Activated CD4-positive, alpha-beta memory T cell treated with anti-CD3 and anti-CD28 coated beads, Interleukin-2, amount 10 ng/mL, durations not matched to agents 7 days and 5 days (primary cell): ENCODE measurements at regions not wholly inside any gene's neighbourhood (a gene's known extent, or its start where the extent isn't known, plus 50 kb on each side); places are given as distances from the start of the nearest gene placed in this dataset.
"Not testable (repeated sequence)": the region's sequence is repeated elsewhere in the genome, so short reads cannot be mapped to it uniquely, and the experiment has no call there.

ENCODE experiments used
- CTCF ChIA-PET: fragments of 350-600 bp; sonication (Branson Sonifier 250); formaldehyde crosslinking; loops from one replicate; lab custom pipeline; 2021; ENCODE audit warnings: antibody characterized with exemption, inconsistent platforms; lab: Charles Lee
- POLR2A ChIA-PET: fragments of 350-600 bp; sonication (Branson Sonifier 250); formaldehyde crosslinking; loops from one replicate; lab custom pipeline; 2021; ENCODE audit warnings: antibody characterized with exemption; lab: Charles Lee
- DNase-seq: peaks from one replicate; pipeline ENCODE4 v3.0.0-alpha.2; 2020
- H3K27ac Mint-ChIP-seq: one replicate; pipeline ENCODE4 v1.8.0; 2021; ENCODE audit warnings: mild to moderate bottlenecking, mixed read lengths
- H3K27me3 Mint-ChIP-seq: one replicate; pipeline ENCODE4 v1.8.0; 2021; ENCODE audit warnings: mixed read lengths
- H3K36me3 Mint-ChIP-seq: one replicate; pipeline ENCODE4 v1.8.0; 2021; ENCODE audit warnings: low read depth, mixed read lengths
- H3K4me1 Mint-ChIP-seq: one replicate; pipeline ENCODE4 v1.8.0; 2021; ENCODE audit warnings: mixed read lengths
- H3K4me3 Mint-ChIP-seq: one replicate; pipeline ENCODE4 v1.8.0; 2021; ENCODE audit warnings: mild to moderate bottlenecking, mixed read lengths
- H3K9me3 Mint-ChIP-seq: one replicate; pipeline ENCODE4 v1.8.0; 2021; ENCODE audit warnings: mixed read lengths

DNA sequence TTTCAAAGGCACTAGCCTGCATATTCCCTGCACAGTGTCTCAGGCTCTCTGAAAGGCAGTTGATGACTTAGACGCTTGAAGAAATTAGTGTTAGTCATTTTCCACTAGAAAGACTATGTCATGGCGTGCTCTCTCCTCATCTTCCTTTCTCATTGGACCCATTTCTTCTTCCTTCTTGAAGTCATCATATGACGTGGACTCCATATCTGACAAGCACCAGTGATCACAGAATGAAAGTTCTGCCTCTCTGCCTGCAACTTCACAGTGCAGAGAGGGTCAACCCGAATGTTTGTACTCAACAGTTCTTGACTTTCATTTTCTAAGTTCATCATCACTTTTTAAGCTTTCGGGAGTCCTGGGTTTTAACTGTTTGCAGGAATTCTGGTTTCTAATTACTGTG, 63.7 kb upstream of the CYRIA start:
- Mint-ChIP-seq H3K36me3 (no peaks in the 10 kb centered on the region), H3K9me3 (no peaks in the 10 kb centered on the region), H3K4me3 (no peak overlapping the region), H3K4me1 (no peaks in the 10 kb centered on the region), H3K27ac (no peak overlapping the region), H3K27me3 (peaks cover 3% of the 10 kb centered on the region)
- DNase-seq, result no peak
- ChIA-PET CTCF (no interaction called here), POLR2A (no interaction called here)

DNA sequence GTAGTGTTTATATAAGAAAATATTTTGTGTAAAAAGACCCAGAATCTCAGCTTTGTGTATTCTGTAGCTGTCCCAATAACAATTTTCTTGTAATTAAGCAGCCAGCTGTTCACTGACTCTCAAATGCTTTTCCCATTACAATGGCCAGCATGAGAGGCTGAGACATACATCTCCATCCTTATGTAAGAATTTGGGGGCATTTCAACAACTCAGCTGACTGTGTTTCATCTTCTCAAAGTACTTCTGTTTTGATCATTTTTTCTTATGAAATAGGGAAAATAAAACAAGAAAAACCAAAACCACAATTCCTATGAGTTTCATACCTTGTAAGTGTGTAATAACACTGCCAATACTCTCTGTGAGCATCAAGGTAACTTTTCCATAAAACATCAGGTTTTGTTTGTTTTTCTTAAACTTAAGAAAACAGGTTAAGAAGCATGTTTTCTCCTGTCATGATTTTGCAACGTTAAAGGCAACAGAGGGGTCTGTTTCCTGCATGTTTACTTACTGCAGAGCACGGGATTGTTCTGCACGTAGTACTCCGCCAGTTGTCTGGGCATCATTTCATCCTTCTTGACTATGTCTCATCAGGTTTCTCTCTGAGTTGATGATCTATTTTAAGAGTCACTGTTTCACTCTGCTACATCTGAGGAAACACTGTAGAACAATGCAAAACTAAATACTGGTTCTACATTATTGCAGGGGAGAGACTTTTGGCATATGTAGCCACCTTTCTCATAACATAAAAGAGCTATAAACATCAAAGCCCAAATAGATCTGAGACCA, 62.9 kb upstream of the CYRIA start:
- CTCF ChIA-PET, result no interaction called here
- Mint-ChIP-seq H3K36me3 (no peaks in the 10 kb centered on the region), H3K4me1 (no peaks in the 10 kb centered on the region), H3K4me3 (no peak overlapping the region), H3K27me3 (peaks cover 3% of the 10 kb centered on the region), H3K27ac (no peak overlapping the region), H3K9me3 (no peaks in the 10 kb centered on the region)
- no peak for DNase-seq
- POLR2A ChIA-PET, result no interaction called here

DNA sequence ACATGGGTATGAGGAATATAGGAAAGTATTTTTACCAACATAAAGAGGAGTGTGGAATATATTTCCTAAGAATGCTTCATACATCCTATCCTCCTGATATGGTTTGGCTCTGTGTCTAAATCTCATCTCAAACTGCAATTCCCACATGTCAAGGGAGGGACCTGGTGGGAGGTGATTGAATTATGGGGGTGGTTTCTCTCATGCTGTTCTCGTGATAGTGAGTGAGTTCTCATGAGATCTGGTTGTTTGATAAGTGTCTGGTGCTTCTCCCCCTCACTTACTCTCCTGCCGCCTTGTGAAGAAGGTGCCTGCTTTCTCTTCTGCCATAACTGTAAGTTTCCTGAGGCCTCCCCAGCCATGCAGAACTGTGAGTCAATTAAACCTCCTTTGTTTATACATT, 62.2 kb upstream of the CYRIA start:
- not testable (repeated sequence) for H3K4me1 Mint-ChIP-seq

DNA sequence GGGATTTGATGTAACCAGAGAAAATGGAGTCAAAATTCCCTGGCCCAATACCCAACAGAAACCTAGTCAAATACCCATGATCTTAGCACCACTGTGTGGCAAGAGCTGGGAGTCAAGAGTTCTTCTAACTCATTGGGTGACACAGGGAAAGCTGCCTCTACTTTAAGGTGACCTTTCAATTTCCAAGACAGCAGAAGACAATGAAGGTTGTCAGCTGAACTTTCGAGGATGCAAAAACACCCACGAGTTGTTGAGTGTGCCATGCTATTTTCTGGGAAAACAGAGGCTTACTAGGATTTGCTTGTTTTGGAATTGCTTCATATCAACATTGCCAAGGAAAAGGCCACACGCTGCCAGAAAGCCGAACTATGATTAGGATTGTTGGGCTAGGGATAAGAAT, 61.6 kb upstream of the CYRIA start:
- Mint-ChIP-seq H3K9me3 (no peaks in the 10 kb centered on the region), H3K4me1 (no peaks in the 10 kb centered on the region), H3K27ac (no peak overlapping the region), H3K36me3 (no peaks in the 10 kb centered on the region), H3K27me3 (peaks cover 3% of the 10 kb centered on the region), H3K4me3 (no peak overlapping the region)
- ChIA-PET POLR2A (no interaction called here), CTCF (no interaction called here)
- DNase-seq, result no peak

More for the DNA sequence above, 62.2 kb upstream of the CYRIA start:
- DNase-seq, H3K36me3 Mint-ChIP-seq, H3K9me3 Mint-ChIP-seq, H3K27me3 Mint-ChIP-seq, H3K4me3 Mint-ChIP-seq, CTCF ChIA-PET, H3K27ac Mint-ChIP-seq, POLR2A ChIA-PET: not testable (repeated sequence)

DNA sequence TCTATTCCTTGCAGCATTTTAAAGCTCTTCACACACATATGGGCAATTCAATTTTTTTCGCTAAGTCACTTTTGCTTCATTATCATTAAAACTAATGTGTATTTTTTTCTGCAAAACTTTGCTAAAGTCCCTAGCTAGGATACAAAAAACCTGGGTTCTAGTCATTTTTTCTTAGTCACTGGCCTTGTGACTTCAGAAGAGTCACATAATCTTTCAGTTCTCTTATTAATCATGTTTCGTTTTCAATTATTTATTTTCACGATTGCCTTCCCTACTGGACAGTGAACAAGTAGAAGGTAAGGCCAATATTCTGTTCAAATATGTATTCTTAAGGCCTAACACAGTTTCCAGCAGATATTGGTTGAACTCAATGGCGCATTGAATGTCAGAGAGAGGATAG, 60.9 kb upstream of the CYRIA start:
- H3K27ac Mint-ChIP-seq, result no peak overlapping the region
- CTCF ChIA-PET, result no interaction called here
- no peaks in the 10 kb centered on the region for H3K4me1 Mint-ChIP-seq
- no peaks in the 10 kb centered on the region for H3K36me3 Mint-ChIP-seq
- DNase-seq, result no peak
- no peaks in the 10 kb centered on the region for H3K9me3 Mint-ChIP-seq
- H3K27me3 Mint-ChIP-seq, result peaks cover 3% of the 10 kb centered on the region
- no peak overlapping the region for H3K4me3 Mint-ChIP-seq
- POLR2A ChIA-PET, result no interaction called here

DNA sequence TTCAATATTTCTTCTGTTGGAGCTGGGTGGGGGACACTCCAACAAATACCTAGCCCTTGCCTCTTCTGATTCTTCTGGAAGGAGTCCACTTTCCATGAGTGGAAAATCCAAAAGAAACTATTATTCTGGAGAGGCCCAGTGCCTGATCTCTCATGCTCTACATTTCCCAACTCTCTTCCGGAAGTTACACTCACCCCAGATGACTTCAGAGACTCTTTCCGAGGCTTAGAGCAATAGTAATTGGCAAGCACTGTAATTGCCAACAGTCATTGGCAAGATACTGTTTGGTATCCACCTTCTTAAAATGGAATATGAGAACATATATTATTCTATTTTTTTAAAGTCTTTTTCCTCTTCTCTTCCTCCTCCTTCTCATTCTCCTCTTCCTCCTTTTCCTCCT, 60.5 kb upstream of the CYRIA start:
- no peaks in the 10 kb centered on the region for H3K4me1 Mint-ChIP-seq
- H3K27me3 Mint-ChIP-seq, result peaks cover 2% of the 10 kb centered on the region
- H3K36me3 Mint-ChIP-seq, result no peaks in the 10 kb centered on the region
- CTCF ChIA-PET, result no interaction called here
- no peak for DNase-seq
- no peak overlapping the region for H3K27ac Mint-ChIP-seq
- H3K9me3 Mint-ChIP-seq, result no peaks in the 10 kb centered on the region
- no peak overlapping the region for H3K4me3 Mint-ChIP-seq
- POLR2A ChIA-PET, result no interaction called here

DNA sequence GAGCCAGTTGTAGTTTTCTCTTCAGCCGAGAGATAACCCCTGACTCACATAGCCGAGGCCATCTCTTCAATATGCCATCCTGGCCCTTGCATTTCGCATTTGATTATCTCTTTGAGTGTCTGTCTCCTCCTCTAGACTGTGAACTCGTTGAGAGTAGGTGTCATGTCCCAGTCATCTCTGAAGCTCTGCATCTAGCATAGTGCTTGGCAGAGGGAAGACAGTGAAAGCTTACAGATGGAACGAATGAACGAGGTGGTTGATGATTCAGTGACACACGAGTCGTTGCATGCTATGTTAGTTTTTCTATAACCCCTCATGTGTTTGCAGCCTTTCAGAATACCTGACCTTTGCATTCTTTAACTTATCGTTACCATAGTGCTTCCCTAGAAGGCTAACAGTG, 59.9 kb upstream of the CYRIA start:
- no peak for DNase-seq
- CTCF ChIA-PET, result no interaction called here
- POLR2A ChIA-PET, result no interaction called here
- no peaks in the 10 kb centered on the region for H3K36me3 Mint-ChIP-seq
- no peaks in the 10 kb centered on the region for H3K4me1 Mint-ChIP-seq
- H3K4me3 Mint-ChIP-seq, result no peak overlapping the region
- peaks cover 2% of the 10 kb centered on the region for H3K27me3 Mint-ChIP-seq
- no peaks in the 10 kb centered on the region for H3K9me3 Mint-ChIP-seq
- H3K27ac Mint-ChIP-seq, result no peak overlapping the region

DNA sequence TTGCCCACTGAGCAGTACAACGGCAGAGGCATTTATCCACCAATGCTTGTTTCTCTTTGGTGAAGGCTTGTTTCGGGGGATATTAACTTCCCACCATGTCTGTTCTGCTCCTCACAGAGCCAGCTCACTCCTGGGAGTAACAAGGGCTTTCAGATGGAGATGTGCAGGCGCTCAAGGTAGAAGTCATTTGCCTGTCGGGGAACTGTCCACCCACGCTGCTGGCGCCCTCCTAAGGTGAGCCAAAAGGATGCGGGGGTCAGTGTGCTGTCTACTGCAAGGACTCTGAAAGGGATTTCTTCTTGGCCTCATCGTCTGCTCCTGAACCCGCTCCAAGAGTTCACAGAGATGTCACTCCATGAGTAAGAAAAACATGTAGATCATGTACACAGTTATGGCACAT, 57.0 kb upstream of the CYRIA start:
- H3K27ac Mint-ChIP-seq, result no peak overlapping the region
- H3K27me3 Mint-ChIP-seq, result peaks cover 3% of the 10 kb centered on the region
- no peak for DNase-seq
- H3K4me3 Mint-ChIP-seq, result no peak overlapping the region
- no peaks in the 10 kb centered on the region for H3K9me3 Mint-ChIP-seq
- no peaks in the 10 kb centered on the region for H3K36me3 Mint-ChIP-seq
- H3K4me1 Mint-ChIP-seq, result no peaks in the 10 kb centered on the region
- POLR2A ChIA-PET, result no interaction called here
- CTCF ChIA-PET, result no interaction called here

DNA sequence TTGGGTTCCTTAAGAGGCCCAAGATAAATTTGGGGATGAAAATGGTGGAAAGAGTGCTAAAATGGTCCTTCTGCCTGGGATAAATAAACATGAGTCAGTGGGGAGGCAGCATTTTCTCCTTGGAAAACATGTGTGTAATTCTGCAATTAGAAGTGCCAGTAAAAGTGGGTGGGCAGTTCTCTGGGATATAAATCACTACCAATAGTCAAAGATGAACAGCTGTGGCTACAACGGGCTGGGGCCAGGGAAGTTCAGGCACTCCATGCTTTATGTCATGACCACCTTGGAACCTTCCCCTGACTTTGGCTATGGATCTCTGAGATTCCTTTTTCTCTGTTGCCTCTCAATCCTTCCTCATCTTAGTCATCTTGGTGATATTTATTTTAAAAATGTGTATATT, 56.5 kb upstream of the CYRIA start:
- Mint-ChIP-seq H3K4me1 (no peaks in the 10 kb centered on the region), H3K36me3 (no peaks in the 10 kb centered on the region), H3K9me3 (no peaks in the 10 kb centered on the region), H3K4me3 (no peak overlapping the region), H3K27ac (no peak overlapping the region), H3K27me3 (peaks cover 3% of the 10 kb centered on the region)
- ChIA-PET CTCF (no interaction called here), POLR2A (no interaction called here)
- DNase-seq, result no peak

DNA sequence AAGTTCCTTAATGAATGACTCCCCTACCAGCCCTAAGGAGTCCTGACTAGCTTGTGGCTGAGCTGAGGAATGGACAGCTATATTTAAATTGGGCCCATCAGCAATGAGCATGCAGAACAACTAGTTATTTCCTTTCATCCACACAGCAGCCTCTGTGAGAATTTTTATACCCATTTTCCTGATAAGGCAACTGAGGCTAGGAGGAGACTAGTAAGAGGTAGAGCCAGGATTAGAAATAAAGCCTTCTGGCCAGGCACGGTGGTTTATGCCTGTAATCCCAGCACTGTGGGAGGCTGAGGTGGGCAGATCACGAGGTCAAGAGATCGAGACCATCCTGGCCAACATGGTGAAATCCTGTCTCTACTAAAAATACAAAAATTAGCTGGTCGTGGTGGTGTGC, 55.9 kb upstream of the CYRIA start:
- H3K4me1 Mint-ChIP-seq, H3K27me3 Mint-ChIP-seq, H3K27ac Mint-ChIP-seq, H3K9me3 Mint-ChIP-seq, H3K4me3 Mint-ChIP-seq, CTCF ChIA-PET, H3K36me3 Mint-ChIP-seq, DNase-seq, POLR2A ChIA-PET: not testable (repeated sequence)

DNA sequence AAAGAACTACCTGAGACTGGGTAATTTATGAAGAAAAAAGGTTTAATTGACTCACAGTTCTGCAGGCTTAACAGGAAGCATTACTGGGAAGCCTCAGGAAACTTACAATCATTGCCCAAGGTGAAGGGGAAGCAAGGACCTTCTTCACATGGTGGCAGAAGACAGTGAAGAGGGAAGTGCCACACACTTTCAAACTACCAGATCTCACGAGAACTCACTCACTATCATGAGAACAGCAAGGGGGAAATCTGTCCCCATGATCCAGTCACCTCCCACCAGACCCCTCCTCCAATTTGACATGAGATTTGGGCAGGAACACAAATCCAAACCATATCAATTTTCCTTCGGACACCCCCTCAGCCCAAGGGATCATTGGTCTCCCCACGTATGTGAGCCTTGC, 55.1 kb upstream of the CYRIA start:
- H3K9me3 Mint-ChIP-seq, CTCF ChIA-PET, POLR2A ChIA-PET: not testable (repeated sequence)

DNA sequence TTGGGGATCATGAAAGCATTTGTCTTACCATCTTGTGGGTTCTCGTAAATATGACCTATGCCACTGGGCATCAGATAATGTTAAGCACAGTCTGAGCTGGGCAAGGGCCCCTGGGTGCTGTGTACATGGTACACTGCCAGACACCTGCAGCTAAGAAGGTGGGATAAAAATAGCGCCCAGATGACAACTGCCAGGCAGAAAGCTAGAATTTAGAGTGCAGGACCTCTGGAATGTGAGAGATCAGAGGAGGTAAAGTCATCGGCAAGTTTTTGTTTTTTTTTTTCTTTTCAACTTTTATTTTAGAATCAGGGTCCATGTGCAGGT, 53.8 kb upstream of the CYRIA start:
- CTCF ChIA-PET, result no interaction called here
- Mint-ChIP-seq H3K4me3 (no peak overlapping the region), H3K27ac (no peak overlapping the region), H3K27me3 (peaks cover 2% of the 10 kb centered on the region), H3K4me1 (no peaks in the 10 kb centered on the region), H3K36me3 (no peaks in the 10 kb centered on the region), H3K9me3 (no peaks in the 10 kb centered on the region)
- no peak for DNase-seq
- POLR2A ChIA-PET, result no interaction called here

More for the DNA sequence above, 55.1 kb upstream of the CYRIA start:
- not testable (repeated sequence) for H3K4me3 Mint-ChIP-seq, DNase-seq, H3K4me1 Mint-ChIP-seq, H3K27ac Mint-ChIP-seq, H3K27me3 Mint-ChIP-seq, H3K36me3 Mint-ChIP-seq

DNA sequence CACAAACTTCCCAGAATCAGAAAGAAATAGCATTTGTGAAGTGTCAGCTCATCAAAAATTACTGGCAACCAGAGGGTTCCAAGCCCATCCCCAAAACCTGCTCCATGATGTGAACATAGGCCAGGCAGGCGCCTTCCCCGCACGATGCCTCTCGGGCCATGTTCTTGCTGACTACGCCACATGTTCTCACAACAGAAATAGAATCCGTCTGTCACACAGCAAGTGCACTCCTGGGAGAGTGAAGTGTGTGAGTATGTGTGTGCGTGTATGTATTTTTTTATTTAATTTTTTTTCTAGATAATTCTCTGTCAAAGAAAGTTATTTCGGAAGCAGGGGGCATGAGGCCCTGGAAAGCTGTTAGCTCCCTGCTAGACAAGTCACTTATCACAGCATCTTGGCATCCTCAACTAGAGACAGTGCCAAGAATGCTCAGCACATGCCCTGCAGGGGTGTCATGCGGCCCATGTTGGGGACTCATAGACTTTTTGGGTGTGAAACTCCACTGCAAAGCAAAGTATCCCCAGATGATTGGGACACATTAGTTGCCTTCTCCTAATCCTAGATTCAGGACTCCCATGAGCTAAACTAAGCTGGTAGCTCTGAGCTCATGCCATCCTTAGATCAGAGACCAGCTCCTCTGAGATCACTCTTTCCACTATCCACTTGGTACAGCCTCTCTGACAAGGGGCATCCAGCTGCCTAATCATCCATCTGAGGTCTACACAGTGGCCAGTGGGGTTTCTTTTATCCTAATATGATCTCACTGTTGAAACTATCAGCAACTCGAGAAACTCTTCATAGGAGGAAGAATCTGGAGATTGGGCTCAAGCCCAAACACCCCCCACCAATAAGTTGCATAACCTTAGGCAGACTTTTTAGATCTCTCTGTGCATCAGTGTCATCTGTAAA, 53.2 kb upstream of the CYRIA start:
- no peaks in the 10 kb centered on the region for H3K36me3 Mint-ChIP-seq

DNA sequence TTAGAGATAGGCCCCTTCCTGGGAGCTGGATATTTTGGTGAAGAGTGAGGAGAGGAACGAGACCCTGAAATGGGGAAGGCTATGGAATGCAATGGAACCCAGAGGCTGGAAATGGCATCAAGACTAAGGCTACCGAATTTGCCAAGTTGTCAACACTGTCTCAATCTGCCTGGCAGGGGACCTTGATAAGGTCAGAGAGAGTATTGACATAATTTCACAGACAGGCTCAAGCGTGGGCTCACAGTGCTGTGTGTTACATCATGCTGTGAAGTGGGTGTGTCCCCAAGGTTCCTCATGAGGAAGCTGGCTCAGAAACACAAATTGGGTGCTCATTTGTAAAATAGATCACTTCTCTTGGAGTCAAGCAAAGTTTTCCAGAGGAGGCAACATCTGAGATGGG, 51.8 kb upstream of the CYRIA start:
- CTCF ChIA-PET, result no interaction called here
- no peaks in the 10 kb centered on the region for H3K36me3 Mint-ChIP-seq

More for the DNA sequence above, 53.2 kb upstream of the CYRIA start:
- H3K9me3 Mint-ChIP-seq, result no peaks in the 10 kb centered on the region
- H3K4me1 Mint-ChIP-seq, result no peaks in the 10 kb centered on the region
- DNase-seq, result no peak
- POLR2A ChIA-PET, result no interaction called here
- no peak overlapping the region for H3K4me3 Mint-ChIP-seq
- CTCF ChIA-PET, result no interaction called here
- H3K27ac Mint-ChIP-seq, result no peak overlapping the region
- peaks cover 2% of the 10 kb centered on the region for H3K27me3 Mint-ChIP-seq

More for the DNA sequence above, 51.8 kb upstream of the CYRIA start:
- no peak for DNase-seq
- no peak overlapping the region for H3K4me3 Mint-ChIP-seq
- H3K27ac Mint-ChIP-seq, result no peak overlapping the region
- POLR2A ChIA-PET, result no interaction called here
- peaks cover 2% of the 10 kb centered on the region for H3K27me3 Mint-ChIP-seq
- no peaks in the 10 kb centered on the region for H3K4me1 Mint-ChIP-seq
- H3K9me3 Mint-ChIP-seq, result no peaks in the 10 kb centered on the region
